Activated CD8-positive, alpha-beta memory T cell treated with anti-CD3 and anti-CD28 coated beads, Interleukin-2, amount 50 U/mL, for 4 hours (primary cell): ENCODE measurements at regions not wholly inside any gene's neighbourhood (a gene's known extent, or its start where the extent isn't known, plus 50 kb on each side); places are given as distances from the start of the nearest gene placed in this dataset.
"Not testable (repeated sequence)": the region's sequence is repeated elsewhere in the genome, so short reads cannot be mapped to it uniquely, and the experiment has no call there.

Source experiments
- DNase-seq: peaks from one replicate; pipeline ENCODE4 v3.0.0-alpha.2; 2020

DNA sequence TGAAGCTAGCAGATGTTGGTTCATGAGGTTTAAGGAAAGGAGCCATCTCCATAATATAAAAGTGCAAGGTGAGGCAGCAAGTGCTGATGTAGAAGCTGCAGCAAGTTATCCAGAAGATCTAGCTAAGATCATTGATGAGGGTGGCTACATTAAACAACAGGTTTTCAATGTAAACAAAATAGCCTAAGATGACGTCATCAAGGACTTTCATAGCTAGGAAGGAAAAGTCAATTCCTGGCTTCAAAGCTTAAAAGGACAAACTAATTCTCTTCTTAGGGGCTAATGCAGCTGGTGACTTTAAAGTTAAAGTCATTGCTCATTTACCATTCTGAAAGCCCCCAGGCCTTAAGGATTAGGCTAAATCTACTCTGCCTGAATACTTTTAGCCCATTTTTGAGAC is 141.9 kb downstream of the MID1IP1 start:
- no peak for DNase-seq

DNA sequence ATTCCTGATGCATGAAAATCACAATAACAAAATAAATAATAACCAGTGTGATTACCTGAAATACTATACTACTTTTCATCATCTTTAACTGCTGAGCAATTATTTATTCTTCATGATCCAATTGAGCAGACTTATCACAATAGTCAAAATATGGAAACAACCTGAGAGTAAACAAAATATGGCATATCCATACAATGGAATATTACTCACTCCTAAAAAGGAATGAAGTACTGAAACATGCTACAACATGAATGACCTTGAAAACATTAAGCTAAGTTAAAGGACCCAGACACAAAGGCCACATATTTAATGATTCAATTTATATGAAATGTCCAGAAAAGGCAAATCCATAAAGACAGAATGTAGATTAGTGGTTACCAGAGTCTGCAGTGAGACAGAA is 146.8 kb downstream of the MID1IP1 start:
- no peak for DNase-seq

DNA sequence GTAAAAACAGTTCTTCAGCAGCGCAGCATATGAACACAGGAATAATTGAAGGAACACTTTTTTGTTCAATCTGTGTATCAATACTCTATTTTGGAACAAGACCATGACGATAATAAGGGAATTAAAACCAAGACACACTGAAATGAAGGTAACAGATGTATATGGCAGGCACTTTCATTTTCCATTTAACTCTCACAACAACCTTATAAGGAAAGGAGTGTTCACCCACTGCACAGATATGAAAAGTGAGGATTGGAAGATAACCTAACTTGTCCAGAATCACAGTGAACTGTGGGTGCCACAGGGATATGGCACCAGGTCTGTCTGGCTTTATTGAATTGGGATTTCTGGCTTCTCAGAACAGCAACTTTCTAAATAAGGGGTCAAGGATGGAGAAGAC is 153.3 kb downstream of the MID1IP1 start:
- no peak for DNase-seq

DNA sequence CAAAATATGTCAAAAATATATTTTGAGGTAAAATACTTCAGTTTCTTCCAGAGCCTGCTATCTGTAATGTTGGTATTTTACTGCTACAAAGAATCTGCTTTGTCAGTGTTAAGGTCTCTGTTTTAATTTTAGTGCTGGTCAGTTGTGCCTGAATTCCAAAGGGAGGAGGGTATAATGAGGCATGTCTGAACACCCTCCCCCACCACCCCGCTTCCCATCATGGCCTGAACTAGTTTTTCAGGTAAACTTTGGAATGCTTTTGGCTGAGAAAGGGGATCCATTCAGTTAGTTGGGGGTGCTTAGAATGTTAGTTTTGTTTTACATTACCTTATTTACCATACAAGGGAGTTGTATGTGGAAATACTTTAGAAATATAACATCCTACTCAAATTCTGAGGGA is 158.5 kb downstream of the MID1IP1 start:
- DNase-seq, result no peak

DNA sequence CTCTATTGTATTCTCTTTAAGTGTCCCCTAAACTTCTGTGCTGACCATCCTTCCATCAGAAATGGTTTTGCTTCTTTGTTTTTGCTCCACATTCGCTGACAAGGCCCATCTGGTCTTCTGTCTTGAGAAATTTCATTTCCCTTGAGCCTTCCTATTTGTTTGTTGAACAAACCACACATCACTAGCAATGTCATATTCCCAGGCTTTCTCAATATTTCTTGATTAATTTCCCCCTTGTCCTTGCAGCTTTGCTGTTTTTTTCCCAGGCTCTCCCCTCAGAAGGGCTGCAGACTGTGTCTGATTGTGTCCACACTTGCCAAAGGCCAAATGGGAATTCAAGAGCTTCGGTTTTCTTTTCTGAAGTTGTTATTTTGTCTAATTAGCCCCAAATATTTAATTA is 158.9 kb downstream of the MID1IP1 start:
- no peak for DNase-seq

DNA sequence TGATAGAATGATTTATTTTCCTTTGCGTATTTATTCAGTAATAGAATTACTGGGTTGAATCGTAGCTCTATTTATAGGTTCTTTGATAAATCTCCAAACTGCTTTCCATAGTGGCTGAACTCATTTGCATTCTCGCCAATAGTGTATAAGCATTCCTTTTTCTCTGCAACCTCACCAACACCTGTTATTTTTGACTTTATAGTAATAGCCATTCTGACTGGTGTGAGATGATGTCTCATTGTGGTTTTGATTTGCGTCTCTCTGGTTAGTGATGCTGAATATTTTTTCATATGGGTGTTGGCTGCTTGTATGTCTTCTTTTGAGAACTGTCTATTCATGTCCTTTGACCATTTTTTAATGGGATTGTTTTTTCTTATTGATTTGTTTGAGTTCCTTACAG is 160.7 kb downstream of the MID1IP1 start:
- no peak for DNase-seq

DNA sequence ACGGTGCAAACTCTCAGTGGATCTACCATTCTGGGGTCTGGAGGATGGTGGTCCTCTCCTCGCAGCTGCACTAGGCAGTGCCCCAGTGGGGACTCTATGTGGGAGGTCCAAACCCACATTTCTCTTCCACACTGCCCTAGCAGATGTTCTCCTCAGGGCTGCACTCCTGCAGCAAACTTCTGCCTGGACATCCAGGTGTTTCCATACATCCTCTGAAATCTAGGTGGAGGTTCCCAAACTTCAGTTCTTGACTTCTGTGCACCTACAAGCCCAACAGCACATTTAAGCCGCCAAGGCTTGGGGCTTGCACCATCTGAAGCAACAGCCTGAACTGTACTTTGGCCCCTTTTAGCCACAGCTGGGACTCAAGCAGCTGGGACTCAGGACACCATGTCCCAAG is 162.0 kb downstream of the MID1IP1 start:
- DNase-seq, result not testable (repeated sequence)

DNA sequence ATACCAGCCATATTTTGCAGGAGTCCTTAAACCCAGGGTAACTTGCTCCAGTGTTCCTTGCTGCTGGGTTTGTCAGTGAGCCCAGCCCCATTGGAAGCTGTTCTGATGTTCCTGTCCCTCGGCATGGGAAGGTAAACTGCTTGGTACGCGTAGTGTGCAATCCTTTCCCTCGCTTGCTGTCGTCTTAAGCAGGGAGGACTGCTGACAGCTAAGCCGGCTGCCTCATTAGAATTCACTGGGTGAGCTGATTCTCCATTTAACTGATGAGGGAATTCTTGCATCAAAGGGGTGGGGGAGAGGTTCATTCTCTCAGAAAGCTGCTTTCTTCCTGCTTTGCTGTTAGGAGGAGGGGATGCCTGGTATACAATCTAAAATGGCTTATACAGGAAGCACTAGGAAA is 164.6 kb downstream of the MID1IP1 start:
- DNase-seq, result no peak

DNA sequence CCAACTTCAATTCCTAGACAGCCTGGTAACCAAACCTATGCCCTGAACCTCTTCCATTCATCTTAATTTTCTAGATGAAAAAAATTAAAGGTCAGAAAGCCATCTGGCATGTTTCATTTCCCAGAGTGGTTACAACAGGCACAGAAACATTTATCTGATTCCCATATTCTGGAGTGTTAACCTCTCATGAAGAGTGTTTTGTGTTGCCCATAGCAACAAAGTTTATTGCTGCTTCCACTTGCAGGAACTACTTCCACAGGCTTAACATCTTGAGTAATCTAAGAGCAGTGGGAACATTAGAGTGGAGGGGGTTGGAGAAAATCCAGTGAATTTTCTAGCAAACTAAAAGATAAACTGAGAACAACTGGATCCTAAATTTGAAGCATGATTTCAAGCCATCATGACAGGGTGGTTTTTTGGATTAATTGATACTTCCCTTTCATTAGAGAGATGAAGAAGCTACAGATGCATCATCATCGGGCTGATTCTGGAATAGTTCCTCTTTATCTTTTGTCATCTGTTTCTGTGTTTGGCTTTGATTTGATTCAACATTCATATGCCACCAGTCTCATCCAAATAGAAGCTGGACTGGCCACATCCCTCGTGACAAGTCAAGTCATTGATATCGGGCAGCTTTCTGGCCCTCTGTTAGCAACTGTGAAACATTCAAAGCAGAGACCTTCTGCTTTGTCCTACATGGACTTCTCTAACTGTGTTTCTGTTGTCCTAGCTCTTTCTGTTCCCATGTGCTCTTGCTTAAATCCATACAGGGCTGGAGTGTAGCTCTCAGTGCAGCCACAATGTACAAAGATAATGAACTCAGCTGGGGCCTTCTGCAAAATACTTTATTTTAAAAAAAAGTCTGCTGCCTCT is 167.3 kb downstream of the MID1IP1 start:
- no peak for DNase-seq

DNA sequence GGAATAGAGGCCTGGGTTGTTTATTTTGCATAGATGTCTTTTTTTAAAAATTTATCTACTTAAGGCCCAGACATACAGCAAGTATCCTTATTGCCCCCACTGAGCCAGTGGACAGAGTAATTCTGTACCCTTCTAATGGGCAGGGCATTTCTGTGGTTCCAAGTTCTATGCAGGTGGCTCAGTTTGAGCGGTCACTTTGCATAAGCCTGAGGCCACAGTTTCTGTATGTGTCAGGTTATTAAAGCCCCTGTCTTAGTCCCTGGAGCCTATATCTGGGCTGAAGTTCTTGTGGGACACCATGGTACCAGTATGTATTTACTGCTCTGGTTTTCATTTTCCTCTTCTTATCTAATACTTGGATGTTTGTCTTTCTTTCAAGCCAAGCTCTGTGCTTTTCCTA is 168.8 kb downstream of the MID1IP1 start:
- DNase-seq, result no peak

DNA sequence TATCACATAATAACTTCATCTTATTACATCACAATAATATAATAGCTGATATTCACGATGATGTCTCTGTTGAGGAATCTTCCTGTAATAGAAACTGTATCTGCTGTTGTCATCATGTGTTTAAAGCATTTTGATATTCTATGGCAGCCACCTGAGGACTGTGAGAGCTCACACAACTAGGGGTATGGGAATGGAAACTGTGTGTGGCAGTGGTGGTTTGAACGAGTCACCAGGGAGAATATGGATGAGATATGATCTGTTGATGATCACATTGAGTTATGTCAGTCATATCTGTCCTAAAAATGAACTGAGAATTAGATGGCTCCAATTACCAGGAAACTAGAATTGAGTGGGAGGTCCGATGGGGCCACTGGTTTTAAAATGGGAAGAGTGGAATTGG is 169.6 kb downstream of the MID1IP1 start:
- DNase-seq, result no peak

DNA sequence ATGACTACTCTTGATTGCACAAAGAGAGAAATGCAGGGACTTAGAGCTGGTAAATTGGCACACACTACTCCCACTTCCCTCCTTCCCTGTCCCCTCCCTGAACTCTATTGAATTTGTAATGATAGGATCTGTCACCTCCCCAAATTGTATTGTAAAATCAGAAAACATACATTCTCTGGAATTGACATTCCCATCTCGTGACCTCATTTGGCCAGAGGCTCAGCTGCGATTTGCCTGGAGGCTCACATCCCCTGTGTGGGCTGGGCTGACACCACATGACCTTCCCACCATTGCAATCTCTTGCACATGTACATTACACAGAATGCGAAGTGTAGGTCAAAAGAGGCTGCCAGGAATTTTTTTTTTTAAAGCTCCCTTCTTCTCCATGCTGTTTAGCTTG is 172.1 kb downstream of the MID1IP1 start:
- no peak for DNase-seq

DNA sequence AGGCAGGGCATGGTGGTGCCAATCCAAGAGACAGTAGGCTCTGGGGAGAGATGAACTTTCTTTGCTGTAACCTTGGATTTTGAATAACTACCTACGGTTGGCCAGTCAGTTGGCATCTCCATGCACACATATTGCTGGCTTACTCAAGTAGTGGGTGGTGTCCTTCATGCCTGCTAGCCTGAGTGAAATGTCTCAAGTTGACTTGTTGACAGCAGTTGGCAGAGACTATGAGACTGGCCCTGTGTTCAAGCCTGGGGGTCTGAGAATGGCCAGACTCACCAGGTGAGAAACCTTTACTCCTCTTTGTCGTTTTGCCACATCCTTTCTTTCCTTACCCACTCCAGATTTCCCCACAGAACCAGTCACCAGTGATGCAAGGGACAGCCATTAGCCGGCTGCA is 173.3 kb downstream of the MID1IP1 start:
- DNase-seq, result no peak

DNA sequence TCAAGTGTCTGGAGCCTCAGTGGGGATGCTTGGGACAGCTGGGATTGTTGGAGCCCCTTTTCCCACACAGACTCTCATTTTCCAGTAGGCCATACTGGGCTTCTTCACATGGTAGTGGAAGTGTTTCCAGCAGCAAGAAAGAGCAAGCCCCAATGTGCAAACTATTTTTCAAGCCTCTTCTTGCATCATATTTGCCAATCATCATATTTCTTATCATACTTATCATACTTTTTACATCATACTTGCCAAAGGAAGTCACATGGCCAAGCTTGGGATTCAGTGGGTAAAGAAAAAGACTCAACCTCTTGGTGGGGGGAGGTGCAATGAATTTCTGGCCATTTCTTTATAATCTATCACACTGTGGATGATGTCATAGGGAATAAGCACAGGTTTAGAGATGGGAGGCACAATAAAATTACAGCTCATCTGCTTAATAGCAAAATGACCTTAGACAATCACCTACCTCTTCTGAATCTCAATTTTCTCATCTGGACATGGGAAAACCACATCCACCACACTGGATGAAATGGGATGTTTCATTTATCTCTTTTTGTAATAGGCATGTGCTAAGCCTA is 174.2 kb downstream of the MID1IP1 start:
- no peak for DNase-seq

DNA sequence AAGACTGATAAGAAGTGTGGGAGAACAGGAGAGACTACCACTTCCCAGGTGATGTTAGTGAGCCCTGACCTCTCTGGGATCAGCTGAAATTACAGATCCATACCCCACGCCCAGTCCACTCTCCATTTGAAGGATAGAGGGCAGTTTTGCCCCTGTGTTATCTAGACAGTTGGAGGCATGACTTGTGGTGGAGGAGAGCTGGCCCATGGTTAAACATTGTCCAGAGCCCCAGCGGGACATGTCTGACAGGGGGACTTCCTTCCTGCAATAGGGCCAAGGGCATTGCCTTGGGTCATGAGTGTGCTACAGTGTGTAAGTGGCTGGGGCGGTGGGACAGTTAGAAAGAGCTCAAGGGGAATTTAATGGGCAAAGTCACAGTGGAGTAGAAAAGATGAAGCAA is 181.1 kb downstream of the MID1IP1 start:
- no peak for DNase-seq

DNA sequence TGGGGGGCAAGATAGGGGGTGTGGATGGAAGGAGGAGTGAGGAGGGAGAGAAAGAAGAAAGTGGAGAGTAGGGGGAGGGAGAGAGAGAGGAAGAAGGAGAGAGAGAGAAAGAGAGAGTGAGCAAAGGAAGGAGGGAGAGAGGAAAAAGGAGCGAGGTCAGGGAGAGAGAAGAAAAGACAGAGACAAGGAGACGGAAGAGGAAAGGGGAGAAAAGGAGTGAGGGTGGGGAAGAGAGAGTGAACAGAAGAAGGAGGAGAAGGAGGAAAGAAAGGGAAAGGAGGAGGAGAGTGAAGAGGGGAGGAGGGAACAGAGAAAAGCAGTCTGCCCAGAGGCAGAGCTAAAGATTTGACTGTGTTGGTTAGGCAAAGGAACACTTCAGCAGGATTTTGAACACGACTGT is 181.6 kb downstream of the MID1IP1 start:
- no peak for DNase-seq

DNA sequence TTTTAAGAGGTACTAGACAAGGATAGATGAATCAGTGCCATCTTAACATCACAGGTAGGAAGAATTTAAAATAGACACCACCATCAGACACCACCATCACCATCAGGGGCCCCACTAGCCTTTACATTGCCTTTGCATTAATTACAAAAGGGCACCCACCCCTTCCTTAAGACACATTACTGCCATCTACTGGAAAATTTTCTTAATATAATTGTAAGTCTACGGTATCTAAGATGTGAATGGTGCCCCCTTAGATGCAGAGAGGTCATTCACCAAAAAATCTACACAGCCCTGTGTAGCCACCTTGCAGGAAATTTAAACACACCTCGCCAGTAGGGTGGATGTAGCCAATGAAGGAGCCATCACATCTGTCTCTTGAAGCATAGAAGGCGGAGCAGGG is 184.1 kb downstream of the MID1IP1 start:
- no peak for DNase-seq

DNA sequence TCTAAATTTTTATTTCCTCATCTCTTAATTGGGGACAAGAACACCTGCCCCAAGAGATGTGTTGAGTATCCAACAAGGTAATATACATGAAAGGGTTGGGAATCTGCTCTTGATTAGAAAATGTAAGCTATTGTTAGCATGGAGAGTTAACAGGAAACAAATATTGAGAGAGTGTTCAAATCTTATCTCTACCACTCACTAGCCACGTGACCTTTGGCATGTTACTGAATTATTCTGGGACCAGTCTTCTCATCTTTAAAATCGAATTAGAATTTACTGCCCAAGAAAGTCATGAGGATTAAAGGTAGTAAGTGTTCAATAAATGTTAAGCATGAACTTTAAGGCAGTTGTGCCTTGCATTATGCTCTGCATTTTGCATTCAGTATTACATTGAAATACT is 184.7 kb downstream of the MID1IP1 start:
- DNase-seq, result no peak

DNA sequence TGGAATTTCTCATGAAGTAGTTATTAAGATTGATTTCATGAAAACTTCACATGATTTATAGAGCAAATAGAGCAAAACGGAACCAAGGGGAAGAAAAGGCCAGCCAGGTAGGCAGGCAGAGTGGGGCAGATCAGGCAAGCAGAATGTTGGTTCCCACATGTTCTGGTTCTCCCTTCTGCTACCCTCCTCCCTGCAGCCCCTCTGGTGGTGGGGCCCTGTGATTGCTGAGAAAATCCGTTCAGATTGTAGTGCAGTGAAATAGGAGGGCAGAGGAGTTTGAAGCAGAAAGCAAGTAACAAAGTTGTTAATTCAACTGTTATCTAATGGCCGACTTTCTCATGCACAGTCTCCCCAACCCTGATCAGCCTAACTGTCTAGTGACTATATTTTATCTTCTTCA is 185.3 kb downstream of the MID1IP1 start:
- no peak for DNase-seq

DNA sequence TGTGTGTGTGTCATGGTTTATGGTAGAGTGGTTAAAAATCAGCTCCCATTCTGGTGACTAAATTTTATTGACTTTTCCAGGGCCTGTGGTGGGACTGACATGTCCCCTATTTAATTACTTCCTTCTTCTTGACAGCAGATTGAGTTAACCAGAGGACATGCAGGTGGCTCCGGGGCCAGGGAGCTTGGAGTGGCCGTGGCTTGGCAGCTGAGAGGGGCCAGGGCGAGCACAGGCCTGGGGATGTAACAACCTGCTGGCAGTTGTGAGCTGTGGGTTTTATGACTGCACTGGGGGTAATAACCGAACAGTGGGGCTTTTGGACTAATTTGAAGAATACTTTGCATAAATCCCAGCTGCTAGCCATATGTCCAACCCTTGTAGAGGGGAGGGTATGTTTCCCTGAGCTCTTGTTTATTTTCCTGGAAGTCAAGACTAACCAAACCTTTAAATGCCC is 186.0 kb downstream of the MID1IP1 start:
- DNase-seq, result no peak

DNA sequence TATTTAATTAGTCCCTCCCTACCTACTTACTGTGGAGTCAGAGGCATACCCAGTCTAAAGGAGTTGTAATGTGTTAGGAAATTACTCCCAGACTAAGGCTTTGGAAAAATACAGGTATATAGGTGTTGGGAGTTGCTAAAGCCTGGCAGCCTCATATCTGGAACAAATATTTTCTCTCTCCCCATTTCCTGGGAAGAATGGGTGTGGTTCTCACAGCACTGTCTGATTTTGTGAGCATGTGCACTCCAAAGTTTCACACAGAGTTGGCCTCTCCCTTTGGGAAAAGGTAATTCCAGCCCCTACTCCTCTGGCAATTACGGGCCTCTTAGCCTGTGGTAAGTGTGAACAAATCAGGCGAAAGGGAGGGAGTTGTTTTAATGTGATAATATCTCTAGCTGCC is 187.0 kb downstream of the MID1IP1 start:
- DNase-seq, result no peak

DNA sequence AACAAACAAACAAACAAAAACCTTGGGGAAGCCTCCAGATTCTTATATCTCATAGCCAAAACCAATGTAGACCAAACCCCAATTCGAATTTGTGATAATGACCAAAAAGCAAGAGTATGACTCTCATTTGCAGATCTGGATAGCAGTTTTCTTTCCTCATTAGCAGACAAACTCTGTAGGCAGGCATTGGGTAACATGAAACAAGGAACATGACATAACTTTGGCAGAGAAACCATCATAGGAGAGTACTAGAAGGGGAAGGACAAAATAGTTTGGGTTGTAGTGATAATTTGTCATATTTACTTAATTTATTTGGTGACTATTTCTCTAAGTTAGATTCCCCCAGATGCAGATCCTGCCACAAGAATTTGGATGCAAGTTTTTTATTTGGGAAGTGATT is 187.8 kb downstream of the MID1IP1 start:
- DNase-seq, result no peak

DNA sequence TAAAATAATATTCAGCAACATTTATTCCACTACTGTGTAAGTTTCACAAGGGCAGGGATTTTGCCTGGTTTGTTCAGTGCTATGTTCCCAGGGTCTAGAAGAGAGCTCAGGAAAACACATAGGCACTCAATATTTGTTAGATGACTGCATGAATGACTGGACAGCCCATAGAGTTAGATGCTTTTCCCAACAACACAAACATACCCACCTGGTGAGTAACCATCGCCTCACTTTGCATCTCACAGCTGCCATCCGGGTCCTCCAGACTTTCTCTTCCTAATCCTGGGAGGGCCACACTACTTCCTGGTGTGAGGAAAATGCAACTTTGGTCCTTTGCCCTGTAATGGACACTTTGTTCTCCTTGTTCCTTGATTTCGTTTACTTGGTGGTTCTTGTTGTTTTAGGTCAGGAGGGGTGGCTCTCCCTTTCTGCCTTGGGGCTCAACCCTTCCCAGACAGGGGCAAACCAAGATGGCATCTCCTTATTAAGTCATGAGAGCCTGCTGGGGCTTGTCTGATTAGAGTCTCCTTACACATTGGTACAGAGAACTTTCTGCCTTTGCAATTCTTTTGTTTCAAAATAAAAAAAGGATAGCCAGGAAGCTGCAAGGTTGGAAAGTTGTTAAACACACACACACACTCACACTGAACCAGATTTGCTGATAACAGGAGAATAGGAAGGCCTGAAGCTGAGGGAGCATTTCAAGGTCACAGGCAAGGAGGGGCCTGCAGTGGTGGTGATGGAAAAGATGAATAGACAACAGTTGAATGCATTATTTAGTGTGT is 190.6 kb downstream of the MID1IP1 start:
- DNase-seq, result no peak
